Mucosa of stomach (tissue), 1 donor: ENCODE measurements at regions not wholly inside any gene's neighbourhood (a gene's known extent, or its start where the extent isn't known, plus 50 kb on each side); places are given as distances from the start of the nearest gene placed in this dataset.

ENCODE experiments used
- H3K27me3 ChIP-seq: one replicate; pipeline ENCODE4 v1.7.0; 2013; ENCODE audit warnings: mild to moderate bottlenecking, low read length; ENCODE audit not compliant: control insufficient read depth, insufficient read depth
- H3K36me3 ChIP-seq: one replicate; pipeline ENCODE4 v1.7.0; 2013; ENCODE audit warnings: low read length; ENCODE audit not compliant: control insufficient read depth, insufficient read depth
- H3K4me1 ChIP-seq: one replicate; pipeline ENCODE4 v1.7.0; 2013; ENCODE audit warnings: mild to moderate bottlenecking, low read length; ENCODE audit not compliant: control insufficient read depth, insufficient read depth
- H3K4me3 ChIP-seq: one replicate; pipeline ENCODE4 v1.7.0; 2013; ENCODE audit warnings: low read length
- H3K9ac ChIP-seq: one replicate; pipeline ENCODE4 v1.7.0; 2013; ENCODE audit warnings: mild to moderate bottlenecking, low read length, moderate library complexity
- H3K9me3 ChIP-seq: one replicate; pipeline ENCODE4 v1.7.0; 2013; ENCODE audit warnings: mild to moderate bottlenecking, low read length, moderate library complexity; ENCODE audit not compliant: control insufficient read depth
- donor health status: Pancreatic carcinoma.

DNA sequence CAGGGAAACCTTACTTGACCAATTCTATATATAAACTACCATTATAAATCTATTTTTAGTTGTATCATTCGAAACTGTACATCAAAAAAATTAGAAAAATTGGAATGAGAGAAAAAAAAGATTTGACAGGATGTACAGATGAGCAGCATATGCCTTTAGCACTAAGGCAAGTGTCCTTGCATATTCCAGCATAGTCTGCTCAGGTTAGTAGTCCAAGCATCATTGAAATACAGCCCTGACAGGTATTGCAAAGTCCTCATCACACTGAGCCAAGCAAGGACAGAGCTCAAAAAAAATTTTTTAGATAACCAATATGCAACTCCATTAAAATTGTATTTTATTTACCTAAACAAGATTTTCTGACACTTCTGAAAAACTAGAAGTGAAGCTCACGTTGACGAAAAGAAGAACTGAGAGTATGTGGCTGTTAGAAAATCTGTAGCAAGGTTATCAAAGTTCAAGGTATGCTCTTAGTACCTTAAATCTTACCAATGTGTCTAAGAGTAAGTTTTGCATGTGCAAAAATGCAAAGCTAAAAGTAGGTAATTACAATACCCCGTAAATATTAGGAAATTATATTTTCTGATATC, 465.6 kb upstream of the ADGRL4 start:
- H3K9ac ChIP-seq: no peak overlapping the region
- no peaks in the 10 kb centered on the region for H3K4me1 ChIP-seq
- no peaks in the 10 kb centered on the region for H3K36me3 ChIP-seq
- no peaks in the 10 kb centered on the region for H3K9me3 ChIP-seq
- no peak overlapping the region for H3K4me3 ChIP-seq
- no peaks in the 10 kb centered on the region for H3K27me3 ChIP-seq

DNA sequence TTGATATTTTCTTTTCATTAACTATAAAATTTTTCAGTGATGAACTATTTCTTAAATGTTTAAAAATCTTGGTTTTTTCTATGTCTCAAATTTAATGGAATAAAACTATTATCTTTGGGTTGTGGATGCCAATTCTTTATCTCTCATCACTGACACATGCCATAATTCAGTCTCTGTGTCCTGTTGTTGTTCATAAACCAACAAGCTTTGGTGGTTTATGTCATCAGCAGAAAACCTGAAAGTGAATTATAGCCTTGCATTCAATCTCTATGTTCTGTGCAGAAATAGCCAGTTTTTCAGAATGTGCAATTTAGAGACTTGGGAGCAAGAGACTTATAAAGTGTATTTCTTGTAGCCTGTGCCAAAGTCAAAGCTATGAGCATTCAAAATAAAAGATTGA, 462.6 kb upstream of the ADGRL4 start:
- Histone ChIP-seq H3K36me3 (no peaks in the 10 kb centered on the region), H3K9ac (no peak overlapping the region)

DNA sequence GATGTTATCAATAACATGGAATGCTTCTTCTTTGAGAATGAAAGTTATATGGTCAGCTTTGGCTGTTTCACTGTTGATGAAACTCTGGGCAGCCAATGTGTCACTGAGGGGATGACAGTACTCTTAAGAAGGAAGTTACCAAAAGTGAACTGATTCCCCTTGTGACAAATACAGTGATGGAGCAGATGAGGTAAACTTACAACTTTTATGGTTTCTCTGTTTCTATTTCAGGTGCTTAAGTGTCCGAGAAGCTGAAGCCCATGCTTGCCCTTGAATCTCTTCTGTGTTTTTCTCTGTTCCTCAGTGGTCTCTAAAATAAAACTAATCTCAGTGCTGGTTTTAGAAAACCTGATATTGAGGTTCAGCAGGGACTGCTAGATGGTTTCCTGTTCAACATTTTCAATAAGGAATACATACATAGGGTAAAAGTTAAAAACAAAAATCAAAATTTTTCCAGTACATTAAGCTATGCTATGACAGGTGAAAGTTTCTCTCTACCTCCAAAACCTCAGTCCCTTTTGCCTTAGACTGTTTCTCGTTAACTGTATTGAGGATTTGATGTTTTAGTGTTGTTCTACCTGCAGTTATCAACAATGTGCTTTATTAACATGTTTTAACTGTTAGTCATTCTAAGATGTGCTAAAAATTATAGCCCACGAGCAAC, 454.4 kb upstream of the ADGRL4 start:
- no peak overlapping the region for H3K9ac ChIP-seq
- H3K4me1 ChIP-seq: no peaks in the 10 kb centered on the region
- H3K36me3 ChIP-seq: no peaks in the 10 kb centered on the region
- no peaks in the 10 kb centered on the region for H3K27me3 ChIP-seq
- no peak overlapping the region for H3K4me3 ChIP-seq
- no peaks in the 10 kb centered on the region for H3K9me3 ChIP-seq

More for the DNA sequence above, 462.6 kb upstream of the ADGRL4 start:
- no peaks in the 10 kb centered on the region for H3K9me3 ChIP-seq
- H3K27me3 ChIP-seq: no peaks in the 10 kb centered on the region
- H3K4me3 ChIP-seq: no peak overlapping the region
- H3K4me1 ChIP-seq: no peaks in the 10 kb centered on the region

DNA sequence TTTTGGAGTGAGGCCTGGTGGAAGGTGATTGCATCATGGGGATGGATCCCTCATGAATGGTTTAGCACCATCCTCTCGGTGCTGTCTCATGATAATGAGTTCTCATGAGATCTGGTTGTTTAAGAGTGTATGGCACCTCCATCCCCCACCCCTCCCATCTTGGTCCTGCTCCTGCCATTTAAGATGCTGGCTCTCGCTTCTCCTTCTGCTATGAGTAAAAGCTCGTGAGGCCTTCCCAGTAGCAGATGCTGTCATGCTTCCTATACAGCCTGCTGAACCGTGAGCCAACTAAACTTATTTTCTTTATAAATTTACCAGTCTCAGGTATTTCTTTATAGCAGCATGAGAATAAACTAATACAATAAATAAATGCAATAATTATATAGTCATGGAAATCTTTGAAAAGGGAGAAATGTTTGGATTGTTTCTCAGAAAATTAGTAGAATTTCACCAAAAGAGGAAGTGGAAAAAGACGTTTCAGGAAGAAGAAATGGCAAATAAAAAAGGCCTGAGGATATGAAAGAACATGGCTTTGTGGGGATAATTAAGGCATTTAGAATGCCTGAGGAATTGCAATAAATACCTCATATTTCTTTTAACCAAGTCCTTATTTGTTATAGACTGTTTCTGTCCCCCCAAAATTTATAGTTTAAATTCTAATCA, 451.2 kb upstream of the ADGRL4 start:
- Histone ChIP-seq H3K9me3 (no peaks in the 10 kb centered on the region), H3K4me1 (no peaks in the 10 kb centered on the region), H3K9ac (no peak overlapping the region), H3K27me3 (no peaks in the 10 kb centered on the region), H3K4me3 (no peak overlapping the region), H3K36me3 (no peaks in the 10 kb centered on the region)

DNA sequence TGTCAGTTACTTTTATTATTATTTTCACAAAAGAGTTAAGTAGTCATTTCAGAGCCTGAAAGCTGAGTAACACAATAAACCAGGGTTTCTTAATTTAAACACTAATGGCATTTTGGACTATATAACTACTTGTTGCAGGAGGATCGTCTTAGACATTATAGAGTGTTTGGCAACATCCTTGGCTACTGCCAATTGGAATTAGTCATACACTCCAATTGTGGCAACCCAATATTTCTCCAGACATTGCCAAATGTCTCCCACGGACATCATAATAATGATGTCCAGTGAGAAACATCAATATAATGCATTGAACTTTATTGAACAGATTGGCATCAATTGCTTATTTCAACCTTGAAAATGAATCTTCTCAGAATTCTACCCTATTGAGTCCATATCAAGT, 441.9 kb upstream of the ADGRL4 start:
- no peaks in the 10 kb centered on the region for H3K4me1 ChIP-seq
- H3K9me3 ChIP-seq: no peaks in the 10 kb centered on the region
- no peaks in the 10 kb centered on the region for H3K27me3 ChIP-seq
- no peak overlapping the region for H3K9ac ChIP-seq
- no peaks in the 10 kb centered on the region for H3K36me3 ChIP-seq
- H3K4me3 ChIP-seq: no peak overlapping the region

DNA sequence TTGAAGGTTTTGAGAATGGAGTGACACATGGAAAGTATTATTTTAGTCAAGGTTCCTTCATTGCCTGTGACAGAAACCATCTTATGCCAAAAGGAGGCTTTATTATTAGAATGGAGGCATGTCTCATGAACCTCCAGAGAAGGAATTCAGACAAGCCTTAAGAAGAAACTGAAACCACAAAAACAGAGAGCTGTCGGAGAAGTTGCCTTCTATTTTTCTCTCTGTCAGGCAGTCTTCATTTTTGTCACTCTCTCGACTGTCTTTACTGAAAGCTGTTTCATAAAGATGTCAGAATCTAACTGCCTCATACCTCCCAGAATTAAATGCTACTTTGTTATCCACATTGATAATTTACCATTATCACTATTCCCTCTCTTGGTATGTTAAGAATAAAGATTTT, 434.7 kb upstream of the ADGRL4 start:
- Histone ChIP-seq H3K9ac (no peak overlapping the region), H3K36me3 (no peaks in the 10 kb centered on the region), H3K4me1 (no peaks in the 10 kb centered on the region), H3K9me3 (no peaks in the 10 kb centered on the region), H3K27me3 (no peaks in the 10 kb centered on the region), H3K4me3 (no peak overlapping the region)

DNA sequence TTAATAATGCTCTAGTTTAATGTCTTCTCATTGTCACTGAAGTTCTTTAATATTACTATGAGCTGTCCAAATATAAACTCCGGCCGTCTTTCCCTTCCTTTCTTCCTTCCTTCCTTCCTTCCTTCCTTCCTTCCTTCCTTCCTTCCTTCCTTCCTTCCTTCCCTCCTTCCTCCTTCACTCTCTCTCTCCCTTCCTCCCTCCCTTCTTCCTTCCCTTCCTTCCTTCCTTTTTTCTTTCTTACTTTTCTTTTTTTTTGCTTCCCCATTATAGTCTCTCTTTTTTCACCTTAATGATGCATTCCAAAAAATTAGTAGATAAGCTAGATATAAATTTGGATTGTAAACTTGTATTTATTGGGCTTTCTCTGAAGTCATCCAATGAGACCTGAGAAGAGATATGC, 431.0 kb upstream of the ADGRL4 start:
- Histone ChIP-seq H3K4me1 (no peaks in the 10 kb centered on the region), H3K9me3 (no peaks in the 10 kb centered on the region), H3K4me3 (no peak overlapping the region), H3K27me3 (no peaks in the 10 kb centered on the region), H3K36me3 (no peaks in the 10 kb centered on the region), H3K9ac (no peak overlapping the region)

DNA sequence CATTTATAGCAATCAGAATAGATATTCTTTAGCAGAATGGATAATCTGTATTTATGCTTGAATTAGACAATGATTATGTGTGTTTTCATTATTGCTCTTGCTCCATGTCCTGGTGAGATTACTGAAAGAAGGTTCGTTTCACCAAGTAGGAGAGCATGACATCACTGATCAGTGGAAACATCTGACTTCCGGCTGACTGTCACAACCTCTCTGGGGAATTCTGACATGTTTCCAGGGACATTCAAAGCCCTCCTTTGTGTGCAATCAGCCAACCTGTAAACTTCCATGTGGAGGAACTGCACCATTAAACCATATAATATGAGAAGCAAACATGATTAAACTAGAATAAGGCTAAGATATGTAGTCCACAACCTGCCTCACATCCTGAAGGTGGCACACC, 424.8 kb upstream of the ADGRL4 start:
- Histone ChIP-seq H3K9ac (no peak overlapping the region), H3K4me3 (no peak overlapping the region), H3K9me3 (no peaks in the 10 kb centered on the region)

DNA sequence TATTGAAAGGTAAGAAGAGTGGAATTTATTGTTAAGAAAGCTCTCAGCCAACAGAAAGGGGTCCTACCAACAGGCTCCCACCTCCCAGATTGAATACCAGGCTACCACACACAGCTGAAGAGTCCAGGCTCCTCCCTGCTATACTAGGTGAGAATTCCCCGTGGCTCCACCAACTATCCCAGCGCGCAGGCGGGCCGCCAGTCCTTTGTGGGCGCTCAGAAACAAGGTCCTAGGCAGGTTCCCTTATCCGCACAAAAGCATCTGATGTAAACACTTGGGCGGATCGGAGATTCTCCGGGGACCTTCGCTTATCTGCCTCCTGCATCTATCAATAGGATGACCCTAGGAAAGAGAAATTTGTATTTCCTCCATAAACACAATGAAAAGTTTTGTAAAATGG, 423.9 kb upstream of the ADGRL4 start:
- Histone ChIP-seq H3K9ac (no peak overlapping the region), H3K4me1 (no peaks in the 10 kb centered on the region), H3K9me3 (no peaks in the 10 kb centered on the region), H3K27me3 (no peaks in the 10 kb centered on the region), H3K36me3 (no peaks in the 10 kb centered on the region), H3K4me3 (no peak overlapping the region)

More for the DNA sequence above, 424.8 kb upstream of the ADGRL4 start:
- H3K27me3 ChIP-seq: no peaks in the 10 kb centered on the region
- no peaks in the 10 kb centered on the region for H3K36me3 ChIP-seq
- H3K4me1 ChIP-seq: no peaks in the 10 kb centered on the region

DNA sequence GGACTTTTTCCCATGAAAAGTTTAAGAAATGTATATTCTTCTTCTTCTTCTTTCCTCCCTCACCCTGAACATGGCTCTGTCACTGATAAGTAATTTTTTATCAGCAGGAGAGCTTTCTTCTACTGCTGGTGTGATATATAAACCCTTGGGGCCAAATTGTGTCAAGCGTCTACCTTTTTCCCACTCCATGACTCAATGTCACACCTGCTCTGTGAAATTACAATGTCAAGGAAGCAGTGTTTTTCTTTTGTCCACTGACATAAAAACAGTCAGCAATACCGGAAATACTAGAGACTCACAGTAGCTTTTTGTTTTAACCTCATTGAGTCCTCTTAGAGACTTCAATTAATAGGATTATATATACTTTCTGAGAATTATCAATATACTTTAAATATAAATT, 416.2 kb upstream of the ADGRL4 start:
- H3K9me3 ChIP-seq: no peaks in the 10 kb centered on the region
- H3K4me1 ChIP-seq: no peaks in the 10 kb centered on the region
- H3K27me3 ChIP-seq: no peaks in the 10 kb centered on the region
- no peaks in the 10 kb centered on the region for H3K36me3 ChIP-seq
- no peak overlapping the region for H3K4me3 ChIP-seq
- H3K9ac ChIP-seq: no peak overlapping the region

DNA sequence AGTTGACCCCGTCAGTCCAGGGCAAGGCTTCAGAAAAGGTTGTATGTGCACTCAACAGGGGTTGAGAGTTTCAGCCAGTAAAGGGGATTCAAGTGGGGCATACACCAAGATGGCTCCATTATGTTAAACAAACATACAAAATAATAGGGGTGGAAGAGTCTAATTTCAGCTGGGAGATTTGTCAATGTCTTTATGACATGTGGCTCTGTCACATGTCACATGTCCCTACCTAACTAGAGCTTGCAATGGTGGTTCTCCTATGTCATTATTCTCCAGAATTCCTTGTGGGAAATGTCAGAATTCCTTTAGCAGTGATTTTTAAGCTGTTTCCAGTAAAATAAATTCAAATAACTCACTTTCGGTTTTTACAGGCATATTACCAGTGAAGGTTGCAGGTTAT, 392.0 kb upstream of the ADGRL4 start:
- H3K4me3 ChIP-seq: no peak overlapping the region
- H3K36me3 ChIP-seq: no peaks in the 10 kb centered on the region
- no peaks in the 10 kb centered on the region for H3K9me3 ChIP-seq
- H3K4me1 ChIP-seq: no peaks in the 10 kb centered on the region
- no peaks in the 10 kb centered on the region for H3K27me3 ChIP-seq
- H3K9ac ChIP-seq: no peak overlapping the region

DNA sequence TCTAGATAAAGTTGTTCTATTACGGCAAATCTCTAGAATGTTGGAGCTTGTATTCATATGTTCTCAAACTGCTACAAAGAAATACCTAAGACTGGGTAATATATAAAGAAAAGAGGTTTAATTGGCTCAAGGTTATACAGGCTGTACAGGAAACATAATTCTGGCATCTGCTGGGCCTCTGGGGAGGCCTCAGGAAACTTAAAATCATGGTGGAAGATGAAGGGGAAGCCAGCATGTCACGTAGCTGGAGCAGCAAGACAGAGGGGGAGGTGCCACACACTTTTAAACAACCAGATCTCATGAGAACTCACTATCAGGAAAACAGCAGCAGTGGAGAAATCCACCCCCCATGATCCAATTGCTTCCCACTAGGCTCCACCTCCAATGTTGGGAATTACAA, 390.4 kb upstream of the ADGRL4 start:
- H3K9ac ChIP-seq: no peak overlapping the region
- no peak overlapping the region for H3K4me3 ChIP-seq
- no peaks in the 10 kb centered on the region for H3K36me3 ChIP-seq
- H3K9me3 ChIP-seq: no peaks in the 10 kb centered on the region
- no peaks in the 10 kb centered on the region for H3K4me1 ChIP-seq
- no peaks in the 10 kb centered on the region for H3K27me3 ChIP-seq
